HepG2 (cell line): ENCODE measurements at regions not wholly inside any gene's neighbourhood (a gene's known extent, or its start where the extent isn't known, plus 50 kb on each side); places are given as distances from the start of the nearest gene placed in this dataset.
A peak's percentile ranks its signal among the peaks of the same experiment; 100 is the strongest.

Experiments used
- HMGXB4 ChIP-seq, 2 experiments: sonication (generic) in 1 of 2; formaldehyde crosslinking in 1 of 2; IDR thresholded peaks; 2 replicates each; pipeline versions ENCODE4 v1.4.0 to v1.6.1; 2018 to 2020; ENCODE audit warnings: missing genetic modification reagents in 2 of 2, borderline replicate concordance in 1 of 2, low read depth in 1 of 2, mild to moderate bottlenecking in 1 of 2, missing biosample characterization in 1 of 2
- KIAA2018 ChIP-seq: sonication (generic); formaldehyde crosslinking; IDR thresholded peaks from 2 replicates; pipeline ENCODE4 v1.5.0; 2020; ENCODE audit warnings: mild to moderate bottlenecking, missing genetic modification reagents, borderline replicate concordance
- NFE2 ChIP-seq: sonication (generic); formaldehyde crosslinking; IDR thresholded peaks from 2 replicates; pipeline ENCODE4 v1.4.0; 2020; ENCODE audit warnings: missing genetic modification reagents
- NFIB ChIP-seq: sonication (generic); formaldehyde crosslinking; IDR thresholded peaks from 2 replicates; pipeline ENCODE4 v1.9.0; 2021; ENCODE audit warnings: missing genetic modification reagents, mild to moderate bottlenecking, borderline replicate concordance
- RCOR2 ChIP-seq: IDR thresholded peaks from 2 replicates; pipeline ENCODE4 v1.6.1; 2016; ENCODE audit warnings: missing biosample characterization, missing genetic modification reagents
- RNF2 ChIP-seq: fragments of 450-650 bp; conservative IDR thresholded peaks from 2 replicates; pipeline ENCODE4 v1.6.1; 2016; ENCODE audit warnings: low read depth
- SIN3B ChIP-seq: fragments of 150-350 bp; IDR thresholded peaks from 2 replicates; pipeline ENCODE4 v1.6.1; 2014; ENCODE audit warnings: low read length
- ZNF263 ChIP-seq: sonication (generic); formaldehyde crosslinking; IDR thresholded peaks from 2 replicates; pipeline ENCODE4 v1.4.0; 2020; ENCODE audit warnings: missing genetic modification reagents
- ZNF574 ChIP-seq: sonication (generic); formaldehyde crosslinking; IDR thresholded peaks from 2 replicates; pipeline ENCODE4 v1.4.0; 2020; ENCODE audit warnings: missing genetic modification reagents
- ZNF652 ChIP-seq: IDR thresholded peaks from 2 replicates; pipeline ENCODE4 v1.6.1; 2016; ENCODE audit warnings: low read depth, borderline replicate concordance
- TF ChIP-seq, protein P1 (sequence below): sonication (generic); formaldehyde crosslinking; IDR thresholded peaks from 2 replicates; pipeline ENCODE4 v1.4.0; 2020; ENCODE audit warnings: missing genetic modification reagents, borderline replicate concordance
- TF ChIP-seq, protein P2 (sequence below): sonication (generic); formaldehyde crosslinking; IDR thresholded peaks from 2 replicates; pipeline ENCODE4 v1.4.0; 2020; ENCODE audit warnings: missing genetic modification reagents
- TF ChIP-seq, protein P3 (sequence below): sonication (generic); formaldehyde crosslinking; IDR thresholded peaks from 2 replicates; pipeline ENCODE4 v1.9.0; 2022; ENCODE audit warnings: low read depth, missing genetic modification reagents

DNA sequence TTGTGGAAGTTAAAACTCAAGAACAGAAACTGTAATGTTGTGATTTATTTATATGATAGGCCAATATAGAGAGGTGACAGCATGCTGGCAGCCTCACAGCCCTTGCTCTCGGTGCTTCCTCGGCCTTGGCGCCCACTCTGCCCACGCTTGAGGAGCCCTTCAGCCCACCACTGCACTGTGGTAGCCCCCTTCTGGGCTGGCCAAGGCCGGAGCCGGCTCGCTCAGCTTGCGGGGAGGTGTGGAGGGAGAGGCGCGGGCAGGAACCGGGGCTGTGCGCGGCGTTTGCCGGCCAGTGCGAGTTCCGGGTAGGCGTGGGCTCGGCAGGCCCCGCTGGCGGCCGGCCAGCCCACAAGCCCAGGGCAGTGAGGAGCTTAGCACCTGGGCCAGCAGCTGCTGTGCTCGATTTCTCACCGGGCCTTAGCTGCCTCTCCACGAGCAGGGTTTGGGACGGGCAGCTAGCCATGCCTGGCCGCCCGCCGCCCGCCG, 65.8 kb upstream of the SLC8A3 start (continued):
- TF ChIP-seq, protein P1, sequence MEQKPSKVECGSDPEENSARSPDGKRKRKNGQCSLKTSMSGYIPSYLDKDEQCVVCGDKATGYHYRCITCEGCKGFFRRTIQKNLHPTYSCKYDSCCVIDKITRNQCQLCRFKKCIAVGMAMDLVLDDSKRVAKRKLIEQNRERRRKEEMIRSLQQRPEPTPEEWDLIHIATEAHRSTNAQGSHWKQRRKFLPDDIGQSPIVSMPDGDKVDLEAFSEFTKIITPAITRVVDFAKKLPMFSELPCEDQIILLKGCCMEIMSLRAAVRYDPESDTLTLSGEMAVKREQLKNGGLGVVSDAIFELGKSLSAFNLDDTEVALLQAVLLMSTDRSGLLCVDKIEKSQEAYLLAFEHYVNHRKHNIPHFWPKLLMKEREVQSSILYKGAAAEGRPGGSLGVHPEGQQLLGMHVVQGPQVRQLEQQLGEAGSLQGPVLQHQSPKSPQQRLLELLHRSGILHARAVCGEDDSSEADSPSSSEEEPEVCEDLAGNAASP, result no peak
- TF ChIP-seq RNF2 (peak; percentile 65; the same call in 1 of the 2 replicates), NFIB (CRISPR knock-in tag) (no peak), ZNF263 (0 out of 2 replicates have a peak, but pooled peaks have one; percentile 5), SIN3B (no peak), ZNF652 (CRISPR knock-in tag) (no peak), KIAA2018 (no peak), HMGXB4 (CRISPR knock-in tag; IDR thresholded peaks at IDR 0.05; ENCODE audit: borderline replicate concordance in 1 of 2, low read depth in 1 of 2) (no peak; a peak in 1 of 4 replicates), ZNF574 (CRISPR knock-in tag) (peak; percentile 62), NFE2 (CRISPR knock-in tag) (no peak), RCOR2 (CRISPR knock-in tag) (no peak)
- TF ChIP-seq, protein P2, sequence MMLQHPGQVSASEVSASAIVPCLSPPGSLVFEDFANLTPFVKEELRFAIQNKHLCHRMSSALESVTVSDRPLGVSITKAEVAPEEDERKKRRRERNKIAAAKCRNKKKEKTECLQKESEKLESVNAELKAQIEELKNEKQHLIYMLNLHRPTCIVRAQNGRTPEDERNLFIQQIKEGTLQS (CRISPR knock-in tag), result no peak
- TF ChIP-seq, protein P3, sequence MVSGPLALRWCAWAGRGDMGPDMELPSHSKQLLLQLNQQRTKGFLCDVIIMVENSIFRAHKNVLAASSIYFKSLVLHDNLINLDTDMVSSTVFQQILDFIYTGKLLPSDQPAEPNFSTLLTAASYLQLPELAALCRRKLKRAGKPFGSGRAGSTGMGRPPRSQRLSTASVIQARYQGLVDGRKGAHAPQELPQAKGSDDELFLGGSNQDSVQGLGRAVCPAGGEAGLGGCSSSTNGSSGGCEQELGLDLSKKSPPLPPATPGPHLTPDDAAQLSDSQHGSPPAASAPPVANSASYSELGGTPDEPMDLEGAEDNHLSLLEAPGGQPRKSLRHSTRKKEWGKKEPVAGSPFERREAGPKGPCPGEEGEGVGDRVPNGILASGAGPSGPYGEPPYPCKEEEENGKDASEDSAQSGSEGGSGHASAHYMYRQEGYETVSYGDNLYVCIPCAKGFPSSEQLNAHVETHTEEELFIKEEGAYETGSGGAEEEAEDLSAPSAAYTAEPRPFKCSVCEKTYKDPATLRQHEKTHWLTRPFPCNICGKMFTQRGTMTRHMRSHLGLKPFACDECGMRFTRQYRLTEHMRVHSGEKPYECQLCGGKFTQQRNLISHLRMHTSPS (CRISPR knock-in tag), result no peak
